CD14-positive monocyte (primary cell): ENCODE measurements at regions not wholly inside any gene's neighbourhood (a gene's known extent, or its start where the extent isn't known, plus 50 kb on each side); places are given as distances from the start of the nearest gene placed in this dataset.

Experiments used
- DNase-seq, 3 donors: peaks; one replicate each; pipeline ENCODE4 v3.0.0-alpha.2; 2011 to 2022
- H2AFZ ChIP-seq: 2 replicates; pipeline ENCODE4 v1.6.0; 2012; ENCODE audit warnings: mild to moderate bottlenecking, low read depth, low read length, inconsistent platforms; ENCODE audit not compliant: insufficient read depth, poor library complexity, severe bottlenecking
- H3K27ac ChIP-seq, 2 donors: 1 replicate in 1 of 2; 2 replicates in 1 of 2; pipeline ENCODE4 v1.5.1; 2012 to 2013; ENCODE audit warnings: low read length in 2 of 2, control low read depth in 1 of 2, inconsistent platforms in 1 of 2, low read depth in 1 of 2, mild to moderate bottlenecking in 1 of 2
- H3K27me3 ChIP-seq, 2 donors: one replicate each; pipeline versions ENCODE4 v1.6.0 to v1.6.1; 2011 to 2013; ENCODE audit warnings: low read length in 2 of 2; ENCODE audit not compliant: control insufficient read depth in 2 of 2, insufficient read depth in 2 of 2
- H3K36me3 ChIP-seq, 2 donors: replicated peaks in 1 of 2; 1 replicate in 1 of 2; 2 replicates in 1 of 2; pipeline versions ENCODE4 v1.5.1 to v1.6.1; 2012 to 2013; ENCODE audit warnings: low read length in 2 of 2, control low read depth in 1 of 2, inconsistent platforms in 1 of 2, mild to moderate bottlenecking in 1 of 2; ENCODE audit not compliant: insufficient read depth in 2 of 2, control insufficient read depth in 1 of 2
- H3K4me1 ChIP-seq, 2 donors: 1 replicate in 1 of 2; 2 replicates in 1 of 2; pipeline versions ENCODE4 v1.5.1 to v1.6.1; 2012 to 2013; ENCODE audit warnings: low read length in 2 of 2, control low read depth in 1 of 2, inconsistent platforms in 1 of 2, mild to moderate bottlenecking in 1 of 2, moderate library complexity in 1 of 2; ENCODE audit not compliant: insufficient read depth in 2 of 2, control insufficient read depth in 1 of 2
- H3K4me2 ChIP-seq: replicated peaks from 2 replicates; pipeline ENCODE3; 2012; ENCODE audit warnings: low read length, moderate library complexity, mild to moderate bottlenecking; ENCODE audit not compliant: poor library complexity, severe bottlenecking; ENCODE audit errors: extremely low read depth
- H3K4me3 ChIP-seq, 3 experiments: fragments of 200-600 bp in 1 of 3; sonication (generic) in 1 of 3; replicated peaks in 1 of 3; 1 replicate in 2 of 3; 2 replicates in 1 of 3; pipeline ENCODE4 v1.5.1; 2011 to 2013; ENCODE audit warnings: low read length in 3 of 3, mild to moderate bottlenecking in 3 of 3, control low read depth in 2 of 3, low read depth in 2 of 3, inconsistent platforms in 1 of 3, moderate library complexity in 1 of 3
- H3K79me2 ChIP-seq: 2 replicates; pipeline ENCODE4 v1.6.0; 2012; ENCODE audit warnings: mild to moderate bottlenecking, control low read depth, inconsistent platforms, low read length, moderate library complexity; ENCODE audit not compliant: insufficient read depth
- H3K9ac ChIP-seq: 2 replicates; pipeline ENCODE4 v1.6.0; 2017; ENCODE audit warnings: low read length, mild to moderate bottlenecking; ENCODE audit not compliant: insufficient read depth, poor library complexity, severe bottlenecking
- H3K9me3 ChIP-seq, 2 donors: replicated peaks in 1 of 2; 1 replicate in 1 of 2; 2 replicates in 1 of 2; pipeline versions ENCODE4 v1.5.1 to v1.6.1; 2012 to 2013; ENCODE audit warnings: low read length in 2 of 2, control low read depth in 1 of 2; ENCODE audit not compliant: control insufficient read depth in 1 of 2, insufficient read depth in 1 of 2
- H4K20me1 ChIP-seq: 2 replicates; pipeline ENCODE4 v1.6.0; 2012; ENCODE audit warnings: mild to moderate bottlenecking, low read length, control low read depth, moderate library complexity; ENCODE audit not compliant: insufficient read depth
- H3K27ac Mint-ChIP-seq, 7 donors: one replicate each; pipeline ENCODE4 v1.8.0; 2020; ENCODE audit warnings: mild to moderate bottlenecking in 7 of 7, mixed read lengths in 7 of 7, moderate library complexity in 6 of 7, inconsistent platforms in 2 of 7
- H3K27me3 Mint-ChIP-seq, 3 donors: one replicate each; pipeline ENCODE4 v1.8.0; 2021 to 2022; ENCODE audit warnings: low read depth in 3 of 3, mild to moderate bottlenecking in 3 of 3, mixed read lengths in 3 of 3, moderate library complexity in 3 of 3, inconsistent platforms in 1 of 3
- H3K36me3 Mint-ChIP-seq, 2 donors: one replicate each; pipeline ENCODE4 v1.8.0; 2020; ENCODE audit warnings: mixed read lengths in 2 of 2, inconsistent platforms in 1 of 2, mild to moderate bottlenecking in 1 of 2
- H3K4me1 Mint-ChIP-seq: one replicate; pipeline ENCODE4 v1.8.0; 2020; ENCODE audit warnings: mild to moderate bottlenecking, mixed read lengths
- H3K4me3 Mint-ChIP-seq, 2 donors: one replicate each; pipeline ENCODE4 v1.8.0; 2020; ENCODE audit warnings: mild to moderate bottlenecking in 2 of 2, mixed read lengths in 2 of 2, moderate library complexity in 1 of 2
- H3K9me3 Mint-ChIP-seq, 7 donors: one replicate each; pipeline ENCODE4 v1.8.0; 2020 to 2022; ENCODE audit warnings: mixed read lengths in 7 of 7, mild to moderate bottlenecking in 6 of 7, moderate library complexity in 6 of 7, inconsistent platforms in 2 of 7
- WGBS: methylation state at CpG from one replicate; pipeline ENCODE4 v1.1.5; 2013; ENCODE audit warnings: missing lambda C conversion rate; ENCODE audit not compliant: insufficient coverage; 5-methylcytosine and 5-hydroxymethylcytosine counted together
- intact Hi-C, 2 donors: fragments of 100-400 bp; cut with micrococcal nuclease; formaldehyde crosslinking; loops; one replicate each; pipeline versions ENCODE4 v1.15.0 to v1.15.1; 2023
- TF ChIP-seq, protein P1 (sequence below): fragments of 200-600 bp; IDR thresholded peaks from one replicate; pipeline ENCODE4 v1.8.0; 2022; ENCODE audit warnings: antibody characterized with exemption, mild to moderate bottlenecking

DNA sequence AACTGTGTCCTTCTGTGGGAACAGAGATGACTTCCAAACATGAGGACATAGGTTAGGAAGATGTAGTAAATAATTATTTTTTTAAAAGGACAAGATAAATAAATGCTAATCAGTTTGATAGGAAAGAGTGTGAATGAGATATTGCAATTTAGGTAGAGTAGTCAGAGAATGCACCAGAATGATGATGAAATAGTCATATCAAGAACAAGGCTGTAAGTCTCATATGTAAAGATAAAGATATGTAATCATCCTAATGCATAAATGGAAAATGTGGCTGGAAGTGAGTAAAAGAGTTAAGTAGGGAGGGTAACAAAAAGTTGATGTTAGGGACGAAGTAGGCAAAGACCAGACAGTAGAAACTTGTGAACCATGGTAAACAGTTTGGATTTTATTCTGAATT is 1041.7 kb upstream of the MIR17HG start:
- Mint-ChIP-seq H3K27me3 (no peaks in the 10 kb centered on the region), H3K4me1 (no peaks in the 10 kb centered on the region), H3K27ac (no peak overlapping the region), H3K36me3 (no peaks in the 10 kb centered on the region), H3K9me3 (peaks cover 0 to 9% (median 3%) of the 10 kb centered on the region in 7 donors), H3K4me3 (no peak overlapping the region)
- H3K36me3 ChIP-seq = no peaks in the 10 kb centered on the region
- H3K4me1 ChIP-seq = no peaks in the 10 kb centered on the region
- no peak overlapping the region for H3K4me2 ChIP-seq
- no peak overlapping the region for H3K4me3 ChIP-seq
- no peak for DNase-seq
- H3K79me2 ChIP-seq = no peaks in the 10 kb centered on the region
- H3K27ac ChIP-seq = no peak overlapping the region
- no peak overlapping the region for H2AFZ ChIP-seq
- TF ChIP-seq, protein P1, sequence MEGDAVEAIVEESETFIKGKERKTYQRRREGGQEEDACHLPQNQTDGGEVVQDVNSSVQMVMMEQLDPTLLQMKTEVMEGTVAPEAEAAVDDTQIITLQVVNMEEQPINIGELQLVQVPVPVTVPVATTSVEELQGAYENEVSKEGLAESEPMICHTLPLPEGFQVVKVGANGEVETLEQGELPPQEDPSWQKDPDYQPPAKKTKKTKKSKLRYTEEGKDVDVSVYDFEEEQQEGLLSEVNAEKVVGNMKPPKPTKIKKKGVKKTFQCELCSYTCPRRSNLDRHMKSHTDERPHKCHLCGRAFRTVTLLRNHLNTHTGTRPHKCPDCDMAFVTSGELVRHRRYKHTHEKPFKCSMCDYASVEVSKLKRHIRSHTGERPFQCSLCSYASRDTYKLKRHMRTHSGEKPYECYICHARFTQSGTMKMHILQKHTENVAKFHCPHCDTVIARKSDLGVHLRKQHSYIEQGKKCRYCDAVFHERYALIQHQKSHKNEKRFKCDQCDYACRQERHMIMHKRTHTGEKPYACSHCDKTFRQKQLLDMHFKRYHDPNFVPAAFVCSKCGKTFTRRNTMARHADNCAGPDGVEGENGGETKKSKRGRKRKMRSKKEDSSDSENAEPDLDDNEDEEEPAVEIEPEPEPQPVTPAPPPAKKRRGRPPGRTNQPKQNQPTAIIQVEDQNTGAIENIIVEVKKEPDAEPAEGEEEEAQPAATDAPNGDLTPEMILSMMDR = no peak
- WGBS = 100% methylated on average over 1 of the region's 1 CpG
- no peaks in the 10 kb centered on the region for H3K9me3 ChIP-seq
- no peaks in the 10 kb centered on the region for H3K27me3 ChIP-seq
- no peak overlapping the region for H3K9ac ChIP-seq
- H4K20me1 ChIP-seq = no peaks in the 10 kb centered on the region
- intact Hi-C loops = no loop called here

DNA sequence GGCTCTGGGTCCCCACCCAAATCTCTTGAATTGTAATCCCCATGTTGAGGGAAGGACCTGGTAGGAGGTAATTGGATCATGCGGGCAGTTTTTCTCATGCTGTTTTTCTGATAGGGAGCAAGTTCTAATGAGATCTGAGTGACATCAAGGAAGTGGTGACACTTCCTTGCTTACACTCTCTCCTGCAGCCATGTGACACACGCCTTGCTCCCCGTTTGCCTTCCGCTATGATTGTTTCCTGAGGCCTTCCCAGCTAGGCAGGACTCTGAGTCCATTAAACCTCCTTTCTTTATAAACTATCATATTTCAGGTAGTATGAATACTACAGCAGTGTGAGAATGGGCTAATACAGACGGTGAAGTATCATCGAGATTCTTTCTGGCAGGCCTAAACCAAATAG is 1040.4 kb upstream of the MIR17HG start:
- no peak overlapping the region for H3K4me2 ChIP-seq
- Mint-ChIP-seq H3K4me3 (no peak overlapping the region), H3K36me3 (no peaks in the 10 kb centered on the region), H3K27me3 (no peaks in the 10 kb centered on the region), H3K9me3 (peaks cover 0 to 10% (median 4%) of the 10 kb centered on the region in 7 donors), H3K27ac (no peak overlapping the region), H3K4me1 (no peaks in the 10 kb centered on the region)
- TF ChIP-seq, protein P1 = no peak
- no peaks in the 10 kb centered on the region for H3K36me3 ChIP-seq
- H3K79me2 ChIP-seq = no peaks in the 10 kb centered on the region
- no peak overlapping the region for H3K4me3 ChIP-seq
- no peaks in the 10 kb centered on the region for H4K20me1 ChIP-seq
- no peak overlapping the region for H2AFZ ChIP-seq
- DNase-seq = no peak
- H3K27me3 ChIP-seq = no peaks in the 10 kb centered on the region
- H3K27ac ChIP-seq = no peak overlapping the region
- H3K4me1 ChIP-seq = no peaks in the 10 kb centered on the region
- no peak overlapping the region for H3K9ac ChIP-seq
- no peaks in the 10 kb centered on the region for H3K9me3 ChIP-seq
- intact Hi-C loops = no loop called here
- 90% methylated on average over 2 of the region's 6 CpGs for WGBS
